ENCODE measurements at regions not wholly inside any gene's neighbourhood (a gene's known extent, or its start where the extent isn't known, plus 50 kb on each side); places are given as distances from the start of the nearest gene placed in this dataset.

DNA sequence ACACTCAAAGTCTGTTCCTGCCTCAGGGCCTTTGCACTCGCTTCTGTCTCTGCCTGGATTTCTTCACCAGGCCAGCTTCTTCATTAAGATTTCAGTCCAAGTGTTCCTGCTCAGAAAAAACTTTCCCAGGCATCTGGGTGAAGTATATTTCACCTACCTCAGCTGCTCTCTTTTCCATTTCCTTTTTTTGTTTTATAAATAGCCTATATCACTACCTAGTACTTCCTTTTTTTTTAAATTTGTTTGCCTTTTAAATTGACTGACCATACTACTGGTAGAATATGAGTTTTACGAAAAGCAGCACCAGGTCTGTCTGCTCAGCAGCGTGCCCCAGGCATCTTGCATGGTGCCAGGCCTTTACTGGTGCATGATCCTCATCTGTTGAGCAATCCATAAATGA, 1064.4 kb downstream of the UQCRFS1 start:
- no peak for TF ChIP-seq SUZ12 (IDR thresholded peaks at IDR 0.05; ENCODE audit: extremely low read depth, insufficient read depth, insufficient read length)
- TF ChIP-seq ZNF274 (IDR thresholded peaks at IDR 0.05; ENCODE audit: low read depth, low read length): no peak
- no peak for TF ChIP-seq YY1 (IDR thresholded peaks at IDR 0.05; ENCODE audit: insufficient read depth, insufficient read length)

Measured in NT2/D1 (cell line).